HCT116 (cell line): ENCODE measurements at regions not wholly inside any gene's neighbourhood (a gene's known extent, or its start where the extent isn't known, plus 50 kb on each side); places are given as distances from the start of the nearest gene placed in this dataset.
"Not testable (repeated sequence)": the region's sequence is repeated elsewhere in the genome, so short reads cannot be mapped to it uniquely, and the experiment has no call there.

Experiments used
- ATAC-seq: fragments of 200-7000 bp; cut with Tn5 transposase; 2 replicates; pipeline ENCODE4 v1.9.1; 2020; ENCODE audit warnings: mild to moderate bottlenecking, moderate library complexity
- BruUV-seq: library from RNA; stranded (reverse); fragments of 400-500 nt; replicated peaks from 2 replicates; lab custom pipeline; 2021; lab: Mats Ljungman, UMichigan
- CTCF ChIA-PET: fragments of 300-600 bp; sonication (Branson Sonifier 250); formaldehyde crosslinking; loops from one replicate; lab custom pipeline; 2021; ENCODE audit warnings: antibody characterized with exemption; lab: Charles Lee
- POLR2A ChIA-PET: fragments of 300-600, 350-600 bp; sonication (Branson Sonifier 250); formaldehyde crosslinking; loops from one replicate; lab custom pipeline; 2021; ENCODE audit warnings: antibody characterized with exemption; lab: Charles Lee
- RAD21 ChIA-PET, 2 experiments: fragments of 300-600 bp; sonication (Branson Sonifier 250); formaldehyde crosslinking; loops; one replicate each; lab custom pipeline; 2023; ENCODE audit warnings: low total read pairs in 2 of 2; ENCODE audit not compliant: uncharacterized antibody in 2 of 2, unreplicated experiment in 2 of 2, low non-redundant PET in 1 of 2; lab: Charles Lee
- DNase-seq: peaks from one replicate; pipeline ENCODE4 v3.0.0-alpha.2; 2010; ENCODE audit warnings: low read depth, low spot score
- H2AFZ ChIP-seq: fragments of 200-600 bp; shearing (Covaris generic), sonication (generic); 2 replicates; pipeline ENCODE4 v1.6.1; 2017; ENCODE audit warnings: low read depth, mixed run types, mixed read lengths, antibody characterized with exemption, low read length; ENCODE audit not compliant: poor library complexity, severe bottlenecking
- H3K27ac ChIP-seq: 2 replicates; pipeline ENCODE4 v1.5.1; 2012; ENCODE audit warnings: low read depth, low read length
- H3K27me3 ChIP-seq: fragments of 200-600 bp; sonication (generic); 2 replicates; pipeline ENCODE4 v1.6.1; 2016; ENCODE audit warnings: mixed run types, low read length, mixed read lengths; ENCODE audit not compliant: insufficient read depth
- H3K36me3 ChIP-seq, 2 experiments: fragments of 200-500 bp in 1 of 2; fragments of 200-600 bp in 1 of 2; sonication (Bioruptor generic) in 1 of 2; sonication (generic) in 1 of 2; 2 replicates each; pipeline versions ENCODE4 v1.5.1 to v1.6.1; 2014 to 2016; ENCODE audit warnings: low read length in 2 of 2, inconsistent platforms in 1 of 2, mixed read lengths in 1 of 2, mixed run types in 1 of 2; ENCODE audit not compliant: insufficient read depth in 2 of 2, control insufficient read depth in 1 of 2
- H3K4me1 ChIP-seq, 2 experiments: fragments of 200-600 bp in 1 of 2; sonication (generic) in 1 of 2; 2 replicates each; pipeline versions ENCODE4 v1.5.1 to v1.6.1; 2012 to 2017; ENCODE audit warnings: low read length in 2 of 2, inconsistent platforms in 1 of 2, mild to moderate bottlenecking in 1 of 2, mixed read lengths in 1 of 2, mixed run types in 1 of 2, moderate library complexity in 1 of 2; ENCODE audit not compliant: insufficient read depth in 2 of 2, control insufficient read depth in 1 of 2
- H3K4me2 ChIP-seq: fragments of 200-600 bp; sonication (generic); 2 replicates; pipeline ENCODE4 v1.6.1; 2017; ENCODE audit warnings: mixed run types, low read length, mixed read lengths
- H3K4me3 ChIP-seq, 2 experiments: fragments of 200-600 bp in 1 of 2; sonication (generic) in 1 of 2; replicated peaks in 1 of 2; 2 replicates each; pipeline ENCODE4 v1.5.1; 2011 to 2016; ENCODE audit warnings: low read length in 2 of 2, control low read depth in 1 of 2, low read depth in 1 of 2, mild to moderate bottlenecking in 1 of 2, mixed read lengths in 1 of 2, mixed run types in 1 of 2
- H3K79me2 ChIP-seq: fragments of 200-600 bp; sonication (generic); 2 replicates; pipeline ENCODE4 v1.6.1; 2017; ENCODE audit warnings: mild to moderate bottlenecking, mixed run types, low read length, moderate library complexity, mixed read lengths; ENCODE audit not compliant: insufficient read depth
- H3K9ac ChIP-seq: fragments of 200-600 bp; sonication (generic); 2 replicates; pipeline ENCODE4 v1.6.1; 2016; ENCODE audit warnings: low read length, mixed read lengths
- H3K9me2 ChIP-seq: fragments of 200-600 bp; sonication (generic), shearing (Covaris generic); 2 replicates; pipeline ENCODE4 v1.6.1; 2017; ENCODE audit warnings: mixed run types, mild to moderate bottlenecking, moderate library complexity; ENCODE audit not compliant: insufficient read depth
- H3K9me3 ChIP-seq, 2 experiments: fragments of 200-500 bp in 1 of 2; fragments of 200-600 bp in 1 of 2; sonication (Bioruptor generic) in 1 of 2; sonication (generic) in 1 of 2; 2 replicates each; pipeline ENCODE4 v1.6.1; 2014 to 2017; ENCODE audit warnings: low read length in 2 of 2, mixed read lengths in 2 of 2, inconsistent platforms in 1 of 2, low read depth in 1 of 2, mild to moderate bottlenecking in 1 of 2, mixed run types in 1 of 2, moderate library complexity in 1 of 2; ENCODE audit not compliant: control insufficient read depth in 1 of 2, insufficient read depth in 1 of 2
- H4K20me1 ChIP-seq: fragments of 200-600 bp; sonication (generic), shearing (Covaris generic); 2 replicates; pipeline ENCODE4 v1.6.1; 2017; ENCODE audit warnings: mixed run types, mild to moderate bottlenecking, moderate library complexity; ENCODE audit not compliant: insufficient read depth
- intact Hi-C: fragments of 100-400 bp; cut with micrococcal nuclease; formaldehyde crosslinking; loops from 2 replicates; pipeline ENCODE4 v1.10.0; 2022

GRCh38 chr2:131736406-131736805 is 208.7 kb downstream of the CCDC74A start:
- DNase-seq, H3K79me2 ChIP-seq, H3K4me2 ChIP-seq, H3K27me3 ChIP-seq, H4K20me1 ChIP-seq, H3K9ac ChIP-seq, RAD21 ChIA-PET, CTCF ChIA-PET, BruUV-seq, H3K9me2 ChIP-seq, H3K4me3 ChIP-seq, H3K36me3 ChIP-seq, H3K4me1 ChIP-seq, H3K27ac ChIP-seq, ATAC-seq, intact Hi-C loops, POLR2A ChIA-PET, H2AFZ ChIP-seq, H3K9me3 ChIP-seq: not testable (repeated sequence)

- H3K4me1 ChIP-seq, H3K9ac ChIP-seq, H4K20me1 ChIP-seq, H3K79me2 ChIP-seq, H3K4me3 ChIP-seq, CTCF ChIA-PET, DNase-seq, H3K27ac ChIP-seq, H3K9me2 ChIP-seq, H3K9me3 ChIP-seq, H3K36me3 ChIP-seq, POLR2A ChIA-PET, intact Hi-C loops, H3K27me3 ChIP-seq, H2AFZ ChIP-seq, ATAC-seq, H3K4me2 ChIP-seq, BruUV-seq, RAD21 ChIA-PET: not testable (repeated sequence)
Observed at GRCh38 chr2:131738533-131738932, 210.8 kb downstream of the CCDC74A start.

- ATAC-seq, H3K4me1 ChIP-seq, H2AFZ ChIP-seq, H3K36me3 ChIP-seq, POLR2A ChIA-PET, DNase-seq, H3K27me3 ChIP-seq, H3K27ac ChIP-seq, intact Hi-C loops, H3K79me2 ChIP-seq, H3K9me3 ChIP-seq, CTCF ChIA-PET, RAD21 ChIA-PET, H3K4me2 ChIP-seq, H3K4me3 ChIP-seq, H3K9ac ChIP-seq, BruUV-seq, H3K9me2 ChIP-seq, H4K20me1 ChIP-seq: not testable (repeated sequence)
Observed at GRCh38 chr2:131738996-131739434, 211.3 kb downstream of the CCDC74A start.
